ENCODE measurements at regions not wholly inside any gene's neighbourhood (a gene's known extent, or its start where the extent isn't known, plus 50 kb on each side); places are given as distances from the start of the nearest gene placed in this dataset.

- H3K9ac ChIP-seq (replicated peaks in 1 of 4; ENCODE audit: extremely low read depth in 1 of 4, low read depth in 3 of 4, low read length in 3 of 4): no peak overlapping the region
- no peaks in the 10 kb centered on the region for H3K79me2 ChIP-seq (ENCODE audit: control insufficient read depth in 1 of 2, insufficient read depth in 2 of 2, low read length in 2 of 2)
- no peak overlapping the region for H2BK5ac ChIP-seq (ENCODE audit: low read depth, low read length)
- CTCF ChIA-PET (ENCODE audit: partially characterized antibody): interaction anchor here (0.8 to 2.0 kb wide), 5 partner anchors 9 to 130 kb away, joined by 3 to 5 read pairs (median 3); no protein-coding TSS in a partner anchor
- no peak overlapping the region for H3K56ac ChIP-seq (replicated peaks; ENCODE audit: insufficient read length, low read depth, low read length)
- no peak for DNase-seq (ENCODE audit: low read depth in 1 of 2, low spot score in 2 of 2)
- H3K18ac ChIP-seq (ENCODE audit: extremely low read depth, low read length): no peak overlapping the region
- H3K79me1 ChIP-seq (ENCODE audit: low read depth, low read length): no peaks in the 10 kb centered on the region
- FAIRE-seq: no peak
- H2BK15ac ChIP-seq (ENCODE audit: low read length): no peak overlapping the region
- H2BK120ac ChIP-seq (replicated peaks; ENCODE audit: low read depth, low read length): no peak overlapping the region
- H3K23ac ChIP-seq (ENCODE audit: insufficient read length): no peak overlapping the region
- H3K4me3 ChIP-seq (ENCODE audit: extremely low read depth in 1 of 4, insufficient read depth in 2 of 4, low read depth in 3 of 4, low read length in 4 of 4): no peak overlapping the region
- H3K36me3 ChIP-seq (ENCODE audit: control insufficient read depth in 2 of 4, insufficient read depth in 4 of 4, low read length in 3 of 4): no peaks in the 10 kb centered on the region
- H4K5ac ChIP-seq (ENCODE audit: insufficient read length, low read depth, low read length): no peak overlapping the region
- POLR2A ChIA-PET (ENCODE audit: partially characterized antibody): no interaction called here
- no peak overlapping the region for H2BK12ac ChIP-seq (ENCODE audit: low read depth, low read length)
- no peak overlapping the region for H2AFZ ChIP-seq (ENCODE audit: low read length)
- H2AK5ac ChIP-seq (ENCODE audit: low read depth, low read length): no peak overlapping the region
- no peak overlapping the region for H2BK20ac ChIP-seq (ENCODE audit: low read length)
- no peaks in the 10 kb centered on the region for H3K27me3 ChIP-seq (replicated peaks in 1 of 4; ENCODE audit: control insufficient read depth in 3 of 4, extremely low read depth in 1 of 4, insufficient read depth in 3 of 4, low read length in 3 of 4)
- no peak overlapping the region for H3K27ac ChIP-seq (ENCODE audit: low read depth, low read length)
- H4K8ac ChIP-seq (ENCODE audit: extremely low read depth, insufficient read depth, low read length): no peak overlapping the region
- no peak overlapping the region for H4K91ac ChIP-seq (replicated peaks; ENCODE audit: insufficient read length, low read length)
- H3K14ac ChIP-seq (ENCODE audit: insufficient read length): no peak overlapping the region
- no peak for TF ChIP-seq EGR1 (IDR thresholded peaks at IDR 0.05; ENCODE audit: borderline replicate concordance, low read depth, low read length)
- TF ChIP-seq RBBP5 (IDR thresholded peaks at IDR 0.05; ENCODE audit: borderline replicate concordance, low read depth, low read length): no peak
- no peak for TF ChIP-seq POU5F1 (IDR thresholded peaks at IDR 0.05; ENCODE audit: low read depth, low read length)
- TF ChIP-seq CTBP2 (IDR thresholded peaks at IDR 0.05; ENCODE audit: borderline replicate concordance, insufficient read depth, insufficient read length, low read length): no peak
- TF ChIP-seq KDM4A (IDR thresholded peaks at IDR 0.05; ENCODE audit: low read depth, low read length, severe bottlenecking): no peak
- TF ChIP-seq EZH2 (IDR thresholded peaks at IDR 0.05; ENCODE audit: low read depth, low read length, severe bottlenecking): no peak
- no peak for TF ChIP-seq EP300 (IDR thresholded peaks at IDR 0.05; ENCODE audit: borderline replicate concordance in 1 of 2, low read depth in 2 of 2, low read length in 2 of 2)
- H3K23me2 ChIP-seq (ENCODE audit: low read depth, low read length): no peaks in the 10 kb centered on the region
- H3K4ac ChIP-seq (replicated peaks; ENCODE audit: insufficient read length, low read depth, low read length): no peak overlapping the region
- H3K4me1 ChIP-seq (replicated peaks in 1 of 4; ENCODE audit: control insufficient read depth in 3 of 4, insufficient read depth in 4 of 4, low read length in 3 of 4): peaks cover 0 to 4% (median 2%) of the 10 kb centered on the region in 4 experiments; a peak in 1 of 7 replicates
- H3K9me3 ChIP-seq (ENCODE audit: insufficient read depth in 2 of 2, low read depth in 1 of 2, low read length in 1 of 2): no peaks in the 10 kb centered on the region
- no peaks in the 10 kb centered on the region for H4K20me1 ChIP-seq (replicated peaks in 1 of 2; ENCODE audit: control insufficient read depth in 1 of 2, insufficient read depth in 2 of 2, low read length in 2 of 2)
- WGBS, 2 experiments (ENCODE audit: extremely low coverage in 1 of 2, insufficient coverage in 1 of 2, insufficient read length in 1 of 2, insufficient replicate concordance in 2 of 2, low coverage in 1 of 2, low lambda C conversion rate in 2 of 2, missing lambda C conversion rate in 1 of 2): 90% methylated on average over 3 of the region's 3 CpGs; no CpG with 5 or more reads in 1 of the 2 experiments
- no peak overlapping the region for H3K4me2 ChIP-seq (ENCODE audit: insufficient read depth in 1 of 2, low read depth in 2 of 2, low read length in 2 of 2)
Measured at GRCh38 chr6:40831381-40831780, 207.6 kb downstream of the UNC5CL start.
